ENCODE measurements at regions not wholly inside any gene's neighbourhood (a gene's known extent, or its start where the extent isn't known, plus 50 kb on each side); places are given as distances from the start of the nearest gene placed in this dataset.

DNA sequence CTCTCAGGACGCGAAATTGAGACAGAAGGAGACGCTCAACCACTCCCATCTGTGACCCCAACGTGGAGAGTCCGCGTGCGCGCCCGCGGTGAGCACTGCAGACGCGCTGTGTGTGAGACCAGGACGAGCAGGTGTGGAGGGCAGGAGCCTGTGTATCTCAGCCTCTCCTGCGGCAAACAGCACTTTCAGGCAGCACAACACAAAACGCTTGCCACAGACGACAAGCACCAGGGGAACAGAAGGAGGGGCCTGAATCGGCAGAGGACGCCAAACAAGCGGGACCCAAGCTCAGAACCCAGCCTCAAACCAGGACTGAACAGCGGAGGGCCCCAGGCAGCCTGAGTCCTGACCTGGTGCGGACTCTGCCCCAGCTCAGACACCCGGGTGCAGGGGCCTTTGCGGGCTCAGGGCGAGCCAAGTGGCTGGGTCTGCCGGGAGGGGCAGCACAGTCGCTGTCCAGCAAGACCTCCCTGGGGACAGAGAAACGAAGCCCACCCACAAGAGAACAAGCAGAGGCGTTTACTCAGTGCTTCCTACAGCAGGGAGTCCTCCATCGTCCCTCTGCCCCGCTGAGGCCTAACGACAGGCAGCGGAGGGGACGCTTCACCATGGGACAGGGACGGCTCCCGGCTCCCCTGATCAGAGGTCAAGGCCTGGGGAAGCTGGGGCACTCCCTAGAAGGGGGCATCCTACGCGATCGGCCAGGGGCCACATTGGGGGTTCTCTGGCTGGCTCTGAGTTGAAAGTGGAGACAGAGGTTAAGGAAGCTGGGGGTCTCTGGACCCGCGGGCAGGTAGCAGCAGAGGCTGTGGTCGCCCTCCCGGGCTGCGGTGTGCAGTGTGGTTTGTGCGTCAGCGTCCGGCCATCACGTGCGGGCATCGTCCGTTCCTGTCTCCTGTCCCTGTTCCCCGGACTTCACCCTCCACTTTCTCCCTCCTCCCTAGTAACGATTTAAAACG lies 560.8 kb downstream of the BRD1 start:
- DNase-seq, result no peak

GRCh38 chr22:49264696-49265095 lies 563.0 kb downstream of the BRD1 start:
- DNase-seq, result no peak

GRCh38 chr22:49263101-49263500 lies 564.6 kb downstream of the BRD1 start:
- DNase-seq, result no peak

DNA sequence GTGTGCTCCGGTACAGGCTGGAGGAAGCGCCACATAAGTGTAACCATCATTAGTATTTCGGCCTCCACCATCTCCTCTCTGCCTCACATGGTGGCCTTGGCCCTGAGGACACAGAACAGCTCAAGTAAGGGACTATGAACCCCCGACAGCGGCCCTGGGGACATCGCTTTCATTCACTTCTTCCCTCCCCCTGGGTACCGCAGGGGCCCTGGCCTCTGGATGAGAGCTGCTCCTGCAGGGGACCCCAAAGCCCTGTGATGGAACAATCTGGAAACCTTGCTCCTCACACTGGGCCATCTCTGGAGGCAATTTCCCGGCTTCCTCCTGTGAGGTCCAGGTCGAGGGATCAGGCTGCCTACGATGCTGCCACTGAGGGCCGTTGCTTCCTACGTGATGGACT lies 565.5 kb downstream of the BRD1 start:
- no peak for DNase-seq

DNA sequence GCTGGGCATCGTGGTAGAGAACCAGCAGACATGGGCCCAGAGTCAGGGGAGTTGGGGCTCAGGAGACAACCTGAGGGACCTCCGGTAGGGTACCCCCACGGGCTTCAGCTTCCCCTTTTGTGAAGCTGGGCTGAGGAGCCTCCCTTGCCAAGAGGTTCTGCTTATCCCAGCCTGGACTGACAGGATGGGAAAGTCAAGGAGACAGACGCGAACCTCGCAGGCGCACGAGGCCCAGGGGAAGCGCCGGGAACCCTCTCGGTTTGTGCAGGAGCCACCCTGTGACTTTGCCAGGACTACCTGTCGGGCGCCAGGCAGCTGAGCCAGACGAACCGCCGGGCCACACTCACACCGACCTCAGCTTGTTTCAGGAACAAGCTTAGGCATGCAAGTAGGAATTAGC lies 566.1 kb downstream of the BRD1 start:
- no peak for DNase-seq

- no peak for DNase-seq
These were observed 566.7 kb downstream of the BRD1 start for GRCh38 chr22:49260681-49261580.

DNA sequence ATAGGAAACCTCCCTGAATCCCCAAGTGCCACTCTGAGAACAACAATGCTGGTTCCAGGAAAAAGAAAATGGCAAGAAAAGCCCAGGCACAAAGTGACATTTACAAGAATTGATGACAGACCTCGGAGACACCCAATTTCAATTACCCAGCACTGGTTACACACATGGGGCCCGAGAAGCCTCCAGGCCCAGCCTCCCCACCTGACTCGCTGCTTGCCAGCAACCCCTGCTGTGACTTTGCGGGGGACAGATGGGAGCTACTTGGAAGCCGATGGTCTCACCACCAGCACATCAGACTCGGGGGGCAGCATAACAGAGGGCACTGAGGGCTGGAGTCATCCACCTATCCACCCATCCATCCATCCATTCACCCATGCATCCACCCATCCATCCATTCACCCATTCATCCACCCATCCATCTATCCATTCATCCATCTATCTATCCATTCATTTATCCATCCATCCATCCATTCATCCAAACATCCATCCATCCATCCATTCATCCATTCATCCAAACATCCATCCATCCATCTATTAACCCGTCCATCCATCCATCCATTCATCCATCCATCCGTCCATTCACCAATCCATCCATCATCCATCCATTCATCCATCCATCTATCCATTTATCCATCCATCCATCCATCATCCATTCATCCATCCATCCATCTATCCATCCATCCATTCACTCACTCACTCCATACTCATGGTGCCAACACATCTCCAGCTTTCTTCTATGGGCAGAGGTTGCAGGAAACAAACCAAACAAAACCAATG lies 567.6 kb downstream of the BRD1 start:
- no peak for DNase-seq

DNA sequence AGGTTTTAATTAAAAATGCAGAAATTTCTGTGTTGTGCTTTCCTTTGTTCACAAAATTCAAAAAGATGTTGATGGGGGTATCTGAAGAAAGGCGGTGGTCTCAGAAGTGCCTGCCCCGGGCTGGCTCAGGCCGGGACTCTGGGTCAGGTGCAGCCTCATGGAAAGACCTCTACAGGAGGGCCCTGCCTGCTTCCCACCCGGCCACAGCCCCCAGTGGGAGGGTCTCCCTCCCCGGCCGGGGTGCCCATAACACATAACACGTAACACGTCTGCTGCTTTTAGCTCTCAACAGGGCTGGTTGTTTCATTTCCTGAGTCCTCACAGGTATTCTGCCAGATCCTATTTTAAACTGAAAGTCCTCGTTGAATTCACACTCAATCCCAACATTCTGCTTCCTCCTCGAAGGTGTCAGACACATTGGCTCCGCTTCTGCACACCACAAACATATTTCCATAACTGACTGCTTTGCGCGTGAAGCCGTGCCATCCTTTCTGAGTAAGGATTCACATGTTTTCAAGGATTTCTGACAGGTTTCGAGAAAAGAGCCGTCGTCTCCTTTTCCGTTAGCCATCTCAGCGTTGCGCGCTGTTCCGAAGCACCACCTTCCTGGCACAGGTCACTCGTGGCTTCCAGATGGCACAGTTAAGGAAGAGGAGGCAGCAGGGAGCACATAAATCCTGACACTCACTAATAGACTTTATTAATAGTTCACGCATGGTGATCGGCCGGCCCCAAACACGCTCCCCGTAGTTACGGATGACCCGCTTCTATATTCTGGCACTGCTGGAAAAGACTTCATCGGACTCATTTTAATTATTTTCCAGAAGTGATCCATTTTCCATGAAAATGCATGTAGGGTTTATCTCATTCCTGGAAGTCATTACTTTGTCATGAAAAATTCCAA lies 569.3 kb downstream of the BRD1 start:
- no peak for DNase-seq

DNA sequence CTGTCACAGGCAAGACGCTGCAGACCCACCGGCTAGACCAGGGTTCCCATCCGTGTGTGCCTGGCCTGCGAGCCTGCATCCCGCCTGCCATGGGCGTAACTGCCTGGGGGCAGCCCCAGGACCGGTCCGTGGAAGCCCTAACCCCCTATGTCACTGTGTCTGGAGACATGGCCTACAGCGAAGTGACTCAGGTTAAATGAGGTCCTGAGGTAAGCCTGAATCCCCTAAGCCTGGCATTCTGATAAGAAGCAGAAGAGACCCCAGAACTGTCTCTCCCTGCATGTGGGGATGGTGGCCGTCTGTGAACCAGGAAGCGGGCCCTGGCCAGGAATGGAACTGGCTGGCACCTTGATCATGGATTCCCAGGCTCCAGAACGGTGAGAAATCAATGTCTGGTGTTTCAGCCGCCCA lies 570.1 kb downstream of the BRD1 start:
- DNase-seq, result no peak

DNA sequence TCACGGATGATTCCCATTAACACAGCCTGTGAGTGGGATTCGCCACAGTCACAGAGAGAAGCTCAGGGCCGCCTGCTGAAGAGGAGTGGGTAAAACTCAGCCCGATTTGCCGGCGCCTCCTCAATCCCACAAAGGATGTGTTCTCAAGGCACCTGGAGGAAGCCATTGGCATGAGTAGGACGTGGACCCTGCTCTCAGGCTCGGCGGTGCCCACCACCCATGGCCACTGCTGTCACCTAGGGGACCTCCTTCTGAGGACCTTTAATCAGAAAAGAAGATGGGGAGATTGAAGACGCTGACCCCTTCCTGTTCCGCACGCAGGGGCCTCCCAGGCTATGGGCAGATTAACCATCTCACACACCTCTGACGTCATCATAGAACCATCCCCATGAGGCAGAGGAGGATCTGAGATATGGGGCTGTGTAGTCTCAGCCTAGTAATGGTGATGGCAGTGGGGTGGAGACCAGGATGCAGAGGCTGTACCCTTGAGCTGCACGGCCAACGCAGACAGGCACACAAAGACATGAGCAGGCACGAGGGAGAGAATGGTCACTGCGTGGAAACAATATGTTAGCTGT lies 571.8 kb downstream of the BRD1 start:
- DNase-seq, result no peak

DNA sequence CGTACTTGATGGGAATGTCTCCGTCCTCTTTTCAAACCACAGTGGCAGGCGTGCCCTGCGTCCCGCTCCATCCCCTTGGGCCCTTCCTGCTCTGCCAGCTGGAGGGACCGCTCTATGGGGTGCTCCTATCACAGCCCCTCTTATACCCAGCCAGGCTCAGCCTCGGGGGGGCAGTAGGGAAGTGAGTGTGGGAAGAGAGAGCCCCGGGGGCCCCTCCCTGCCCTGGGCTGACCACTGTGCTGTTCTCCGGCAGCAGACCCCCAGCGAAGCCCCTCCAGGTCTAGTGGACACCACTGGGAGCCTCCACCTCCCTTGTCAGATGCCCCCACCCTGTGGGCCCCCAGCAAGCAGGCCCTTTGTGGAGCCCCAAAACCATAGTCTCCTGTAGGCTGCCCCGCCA lies 572.5 kb downstream of the BRD1 start:
- no peak for DNase-seq

GRCh38 chr22:49253656-49254055 lies 574.0 kb downstream of the BRD1 start:
- no peak for DNase-seq

GRCh38 chr22:49251371-49251770 lies 576.3 kb downstream of the BRD1 start:
- DNase-seq, result no peak

DNA sequence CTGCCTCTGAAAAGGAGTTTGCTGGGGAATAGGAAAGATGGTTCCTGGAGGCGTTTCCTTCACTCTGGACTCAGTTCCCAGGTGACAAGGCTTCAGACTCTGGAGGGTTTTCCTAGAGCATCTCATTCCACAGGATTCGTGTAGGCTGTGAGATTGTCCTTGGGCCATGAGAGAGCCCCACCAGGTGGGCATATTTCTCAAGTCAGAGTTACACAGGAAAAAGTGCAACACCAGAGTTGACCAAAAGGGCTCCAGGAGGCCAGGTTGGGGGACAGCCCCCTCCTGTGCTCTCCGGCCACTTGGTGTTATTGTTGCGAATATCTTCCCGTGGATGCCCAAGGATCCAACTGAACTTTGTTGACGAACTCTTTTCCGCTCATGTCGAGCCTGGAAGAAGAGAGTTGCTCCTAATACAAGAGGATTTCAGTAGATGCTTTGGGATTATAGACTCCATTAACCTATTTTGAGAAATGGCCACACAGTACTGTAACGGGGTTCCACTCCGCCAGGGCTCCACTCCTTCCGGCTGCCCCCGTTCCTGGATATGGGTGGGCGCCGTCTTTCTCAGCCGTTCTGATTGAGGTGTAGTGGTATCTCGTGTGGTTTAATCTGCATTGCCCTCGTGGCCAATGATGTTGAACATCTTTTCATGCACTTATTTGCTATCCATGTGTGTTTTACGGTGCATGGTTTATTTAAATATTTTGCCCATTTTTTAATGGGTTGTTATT lies 580.3 kb downstream of the BRD1 start:
- no peak for DNase-seq

- no peak for DNase-seq
These were observed 582.9 kb downstream of the BRD1 start for GRCh38 chr22:49244466-49245420.

- DNase-seq, result no peak
These were observed 583.7 kb downstream of the BRD1 start for GRCh38 chr22:49243965-49244364.

- DNase-seq, result no peak
These were observed 584.3 kb downstream of the BRD1 start for GRCh38 chr22:49243335-49243734.

- no peak for DNase-seq
These were observed 585.2 kb downstream of the BRD1 start for GRCh38 chr22:49242480-49242879.

- DNase-seq, result no peak
These were observed 586.4 kb downstream of the BRD1 start for GRCh38 chr22:49241174-49241851.

All from CD4-positive, alpha-beta T cell treated with Interleukin-17A for 4 hours (primary cell).